Psoas muscle (tissue), 7 donors: ENCODE measurements at regions not wholly inside any gene's neighbourhood (a gene's known extent, or its start where the extent isn't known, plus 50 kb on each side); places are given as distances from the start of the nearest gene placed in this dataset.

Source experiments
- ATAC-seq, 4 donors: fragments of 200-7000 bp; cut with Tn5 transposase; one replicate each; pipeline ENCODE4 v1.9.1; 2020; ENCODE audit warnings: moderate library complexity in 3 of 4, mild to moderate bottlenecking in 2 of 4
- DNase-seq, 2 donors: peaks; one replicate each; pipeline ENCODE4 v3.0.0-alpha.2; 2020
- H3K27ac ChIP-seq: fragments of 200-600 bp; one replicate; pipeline ENCODE4 v1.8.0; 2022
- H3K27me3 ChIP-seq, 3 donors: fragments of 200-600 bp in 1 of 3; one replicate each; pipeline versions ENCODE4 v1.6.1 to v1.8.0; 2013 to 2022; ENCODE audit warnings: low read length in 2 of 3, mild to moderate bottlenecking in 2 of 3, moderate library complexity in 1 of 3; ENCODE audit not compliant: insufficient read depth in 3 of 3
- H3K36me3 ChIP-seq, 2 donors: fragments of 200-600 bp in 1 of 2; one replicate each; pipeline versions ENCODE4 v1.6.1 to v1.8.0; 2013 to 2022; ENCODE audit warnings: low read depth in 1 of 2, mild to moderate bottlenecking in 1 of 2, moderate library complexity in 1 of 2; ENCODE audit not compliant: insufficient read depth in 1 of 2
- H3K4me1 ChIP-seq: fragments of 200-600 bp; one replicate; pipeline ENCODE4 v1.8.0; 2022
- H3K4me3 ChIP-seq: fragments of 200-600 bp; one replicate; pipeline ENCODE4 v1.8.0; 2022; ENCODE audit warnings: mild to moderate bottlenecking
- H3K9me3 ChIP-seq: fragments of 200-600 bp; one replicate; pipeline ENCODE4 v1.8.0; 2022
- CTCF ChIP-seq: fragments of 200-600 bp; IDR thresholded peaks from one replicate; pipeline ENCODE4 v1.8.0; 2022; ENCODE audit warnings: antibody characterized with exemption
- WGBS, 3 donors: extraction: QIAGEN DNeasy Blood & Tissue Kit; methylation state at CpG; one replicate each; pipeline versions ENCODE4 v1.1.6 to v1.1.7; 2013; 5-methylcytosine and 5-hydroxymethylcytosine counted together
- intact Hi-C, 2 donors: fragments of 100-400 bp; cut with DNase I; formaldehyde crosslinking; loops; one replicate each; pipeline versions ENCODE4 v1.11.0 to v1.14.2; 2022
- donor health status: healthy with polysubstance abuse.
- donor health status: DM: no; HTN: no; CAD: no; lungs with moderate emphysema.
- donor health status: Bipolar disorder and iron deficiency.
- donor health status: healthy.
- donor health status: DM: yes; HTN: yes; CAD: no.
- donor health status: DM: no; HTN: no; CAD: no.
- donor health status: DM: yes; HTN: yes; CAD: no.

- no peaks in the 10 kb centered on the region for H3K36me3 ChIP-seq
- H3K27ac ChIP-seq = no peak overlapping the region
- no peaks in the 10 kb centered on the region for H3K27me3 ChIP-seq
- no peak for TF ChIP-seq CTCF
- no peaks in the 10 kb centered on the region for H3K4me1 ChIP-seq
- intact Hi-C loops = loop anchor here in 1 of 2 donors (5.0 kb wide), 1 partner anchor 51 kb away; no protein-coding TSS in a partner anchor
- no peak overlapping the region for H3K4me3 ChIP-seq
- 94 to 100% (median 98%) methylated on average over 3 of the region's 3 CpGs for WGBS, 3 donors
- DNase-seq (no peak), ATAC-seq (no peak)
- no peaks in the 10 kb centered on the region for H3K9me3 ChIP-seq
Measured at GRCh38 chr16:11420895-11421294, 75.6 kb downstream of the RMI2 start.

GRCh38 chr16:11422381-11423314 lies 77.4 kb downstream of the RMI2 start:
- no peak for DNase-seq
- intact Hi-C loops = loop anchor here in 1 of 2 donors (5.0 kb wide), 1 partner anchor 50 kb away; no protein-coding TSS in a partner anchor
- ATAC-seq = no peak
- Histone ChIP-seq H3K36me3 (no peaks in the 10 kb centered on the region), H3K4me3 (no peak overlapping the region), H3K27ac (no peak overlapping the region), H3K27me3 (no peaks in the 10 kb centered on the region), H3K9me3 (no peaks in the 10 kb centered on the region), H3K4me1 (no peaks in the 10 kb centered on the region)
- no peak for TF ChIP-seq CTCF
- WGBS, 3 donors = 76 to 93% (median 86%) methylated on average over 26 of the region's 26 CpGs

- TF ChIP-seq CTCF = no peak
- Histone ChIP-seq H3K36me3 (no peaks in the 10 kb centered on the region), H3K27ac (no peak overlapping the region), H3K4me3 (no peak overlapping the region), H3K27me3 (no peaks in the 10 kb centered on the region), H3K4me1 (no peaks in the 10 kb centered on the region), H3K9me3 (no peaks in the 10 kb centered on the region)
- WGBS, 3 donors = 74 to 77% (median 77%) methylated on average over 24 of the region's 24 CpGs
- intact Hi-C loops = loop anchor here in 1 of 2 donors (5.0 kb wide), 1 partner anchor 49 kb away; no protein-coding TSS in a partner anchor
- ATAC-seq = no peak
- DNase-seq = no peak
Measured at GRCh38 chr16:11423315-11424117, 78.3 kb downstream of the RMI2 start.

- intact Hi-C loops = loop anchor here in 1 of 2 donors (5.0 kb wide), 1 partner anchor 48 kb away; no protein-coding TSS in a partner anchor
- H3K4me3 ChIP-seq = no peak overlapping the region
- no peak for ATAC-seq
- 88 to 89% (median 89%) methylated on average over 15 of the region's 15 CpGs for WGBS, 3 donors
- no peaks in the 10 kb centered on the region for H3K36me3 ChIP-seq
- no peaks in the 10 kb centered on the region for H3K4me1 ChIP-seq
- no peak for DNase-seq
- TF ChIP-seq CTCF = no peak
- no peaks in the 10 kb centered on the region for H3K9me3 ChIP-seq
- H3K27me3 ChIP-seq = no peaks in the 10 kb centered on the region
- no peak overlapping the region for H3K27ac ChIP-seq
Measured at GRCh38 chr16:11424118-11424460, 78.8 kb downstream of the RMI2 start.
